SK-N-SH (cell line): ENCODE measurements at regions not wholly inside any gene's neighbourhood (a gene's known extent, or its start where the extent isn't known, plus 50 kb on each side); places are given as distances from the start of the nearest gene placed in this dataset.

Source experiments
- CTCF ChIA-PET: fragments of 300-600, 350-600 bp; formaldehyde crosslinking; extraction: SDS; loops from one replicate; lab custom pipeline; 2021; lab: Yijun Ruan, JAX
- POLR2A ChIA-PET: fragments of 350-600 bp; sonication (Branson Sonifier 250); formaldehyde crosslinking; extraction: SDS; loops from one replicate; lab custom pipeline; 2020; ENCODE audit warnings: antibody characterized with exemption, inconsistent platforms; lab: Yijun Ruan, JAX
- DNase-seq: peaks from one replicate; pipeline ENCODE4 v3.0.0; 2012
- H2AFZ ChIP-seq: fragments of 200-600 bp; sonication (generic); 2 replicates; pipeline ENCODE4 v1.8.1; 2016; ENCODE audit warnings: antibody characterized with exemption, mild to moderate bottlenecking, low read depth
- H3F3A ChIP-seq: fragments of 200-600 bp; sonication (generic); replicated peaks from 2 replicates; pipeline ENCODE3; 2016; ENCODE audit warnings: antibody characterized with exemption, mild to moderate bottlenecking; ENCODE audit not compliant: insufficient read depth
- H3K27ac ChIP-seq, 2 experiments: fragments of 200-500 bp in 1 of 2; fragments of 200-600 bp in 1 of 2; sonication (Bioruptor generic) in 1 of 2; sonication (generic), shearing (Covaris generic) in 1 of 2; 2 replicates each; pipeline versions ENCODE4 v1.5.1 to v1.6.1; 2014 to 2016; ENCODE audit warnings: low read depth in 2 of 2, inconsistent platforms in 1 of 2, low read length in 1 of 2, mild to moderate bottlenecking in 1 of 2, mixed read lengths in 1 of 2
- H3K27me3 ChIP-seq: fragments of 200-600 bp; sonication (generic), shearing (Covaris generic); 2 replicates; pipeline ENCODE4 v1.6.1; 2016; ENCODE audit warnings: mixed run types; ENCODE audit not compliant: insufficient read depth
- H3K36me3 ChIP-seq, 2 experiments: fragments of 200-500 bp in 1 of 2; fragments of 200-600 bp in 1 of 2; sonication (Bioruptor generic) in 1 of 2; sonication (generic) in 1 of 2; replicated peaks in 1 of 2; 2 replicates each; pipeline versions ENCODE3 to v1.5.1; 2014 to 2016; ENCODE audit warnings: low read length in 1 of 2, mild to moderate bottlenecking in 1 of 2; ENCODE audit not compliant: insufficient read depth in 2 of 2, control insufficient read depth in 1 of 2
- H3K4me1 ChIP-seq, 2 experiments: fragments of 200-500 bp in 1 of 2; fragments of 200-600 bp in 1 of 2; sonication (Bioruptor generic) in 1 of 2; sonication (generic), shearing (Covaris generic) in 1 of 2; 2 replicates each; pipeline versions ENCODE4 v1.5.1 to v1.6.1; 2014 to 2016; ENCODE audit warnings: low read depth in 1 of 2, low read length in 1 of 2, mixed run types in 1 of 2; ENCODE audit not compliant: insufficient read depth in 2 of 2, control insufficient read depth in 1 of 2
- H3K4me2 ChIP-seq: fragments of 200-600 bp; sonication (generic), shearing (Covaris generic); 2 replicates; pipeline ENCODE4 v1.6.1; 2017; ENCODE audit warnings: mixed run types
- H3K4me3 ChIP-seq, 2 experiments: fragments of 200-500 bp in 1 of 2; fragments of 200-600 bp in 1 of 2; sonication (Bioruptor generic) in 1 of 2; sonication (generic), shearing (Covaris generic) in 1 of 2; 2 replicates each; pipeline versions ENCODE4 v1.5.1 to v1.8.1; 2014 to 2016; ENCODE audit warnings: low read depth in 2 of 2, inconsistent platforms in 1 of 2, low read length in 1 of 2, mild to moderate bottlenecking in 1 of 2, mixed read lengths in 1 of 2, moderate library complexity in 1 of 2
- H3K79me2 ChIP-seq: fragments of 200-600 bp; sonication (generic); 2 replicates; pipeline ENCODE4 v1.8.1; 2017; ENCODE audit warnings: mild to moderate bottlenecking; ENCODE audit not compliant: insufficient read depth
- H3K9ac ChIP-seq: fragments of 200-600 bp; sonication (generic); 2 replicates; pipeline ENCODE4 v1.6.1; 2017; ENCODE audit warnings: mixed run types
- H3K9me2 ChIP-seq: fragments of 200-600 bp; sonication (generic); 2 replicates; pipeline ENCODE4 v1.6.1; 2017; ENCODE audit warnings: mixed run types
- H3K9me3 ChIP-seq: fragments of 200-600 bp; sonication (generic); 2 replicates; pipeline ENCODE4 v1.6.1; 2017; ENCODE audit warnings: mixed run types, mild to moderate bottlenecking, moderate library complexity
- H4K20me1 ChIP-seq: fragments of 200-600 bp; sonication (generic); 2 replicates; pipeline ENCODE4 v1.6.1; 2017; ENCODE audit warnings: mild to moderate bottlenecking, mixed run types; ENCODE audit not compliant: insufficient read depth
- CHD2 ChIP-seq: fragments of 150-350 bp; IDR thresholded peaks from 2 replicates; pipeline ENCODE4 v1.6.1; 2018; ENCODE audit warnings: low read length; ENCODE audit not compliant: partially characterized antibody
- EP300 ChIP-seq, 2 experiments: IDR thresholded peaks; 2 replicates each; pipeline versions ENCODE4 v1.4.0 to v1.6.1; 2012; ENCODE audit warnings: borderline replicate concordance in 1 of 2, low read depth in 1 of 2, low read length in 1 of 2
- EZH2phosphoT487 ChIP-seq: fragments of 200-600 bp; sonication (generic); IDR thresholded peaks from 2 replicates; pipeline ENCODE4 v1.6.1; 2017; ENCODE audit warnings: low read depth, mixed run types, mild to moderate bottlenecking, antibody characterized with exemption, moderate library complexity, borderline replicate concordance
- FOXJ3 ChIP-seq: sonication (generic); formaldehyde crosslinking; IDR thresholded peaks from 2 replicates; pipeline ENCODE4 v1.5.1; 2020; ENCODE audit warnings: mild to moderate bottlenecking, missing genetic modification reagents
- FOXM1 ChIP-seq: IDR thresholded peaks from 2 replicates; pipeline ENCODE4 v1.4.0; 2012; ENCODE audit warnings: low read depth, mild to moderate bottlenecking
- JUND ChIP-seq: IDR thresholded peaks from 2 replicates; pipeline ENCODE4 v1.4.0; 2012
- MEF2A ChIP-seq: IDR thresholded peaks from 2 replicates; pipeline ENCODE4 v1.4.0; 2012; ENCODE audit warnings: low read depth, borderline replicate concordance
- MXI1 ChIP-seq: IDR thresholded peaks from 2 replicates; pipeline ENCODE4 v1.6.1; 2012; ENCODE audit warnings: mild to moderate bottlenecking, low read depth, low read length, improper control_type of control experiment
- NFIC ChIP-seq: IDR thresholded peaks from 2 replicates; pipeline ENCODE4 v1.4.0; 2012; ENCODE audit warnings: borderline replicate concordance
- POLR2AphosphoS5 ChIP-seq: IDR thresholded peaks from 2 replicates; pipeline ENCODE4 v1.6.1; 2012; ENCODE audit warnings: low read depth, low read length
- RCOR1 ChIP-seq: fragments of 150-350 bp; IDR thresholded peaks from 2 replicates; pipeline ENCODE4 v1.6.1; 2017; ENCODE audit warnings: antibody characterized with exemption, low read length
- RFX5 ChIP-seq: IDR thresholded peaks from 2 replicates; pipeline ENCODE4 v1.6.1; 2012; ENCODE audit warnings: mild to moderate bottlenecking, improper control_type of control experiment, low read length
- TCF12 ChIP-seq: IDR thresholded peaks from 2 replicates; pipeline ENCODE4 v1.4.0; 2012
- TEAD4 ChIP-seq: IDR thresholded peaks from 2 replicates; pipeline ENCODE4 v1.4.0; 2012; ENCODE audit warnings: mild to moderate bottlenecking, borderline replicate concordance; ENCODE audit not compliant: insufficient read depth
- WGBS: methylation state at CpG from one replicate; pipeline ENCODE4 v1.1.6; 2017; ENCODE audit warnings: low lambda C conversion rate; 5-methylcytosine and 5-hydroxymethylcytosine counted together
- TF ChIP-seq, protein P1 (sequence below): IDR thresholded peaks from 2 replicates; pipeline ENCODE4 v1.4.0; 2012; ENCODE audit warnings: low read depth
- TF ChIP-seq, protein P2 (sequence below): fragments of 200-600 bp; sonication (generic); IDR thresholded peaks from 2 replicates; pipeline ENCODE4 v1.6.1; 2017; ENCODE audit warnings: antibody characterized with exemption, mild to moderate bottlenecking, moderate library complexity
- TF ChIP-seq, protein P3 (sequence below): IDR thresholded peaks from 2 replicates; pipeline ENCODE4 v1.4.0; 2012; ENCODE audit warnings: low read depth, borderline replicate concordance

DNA sequence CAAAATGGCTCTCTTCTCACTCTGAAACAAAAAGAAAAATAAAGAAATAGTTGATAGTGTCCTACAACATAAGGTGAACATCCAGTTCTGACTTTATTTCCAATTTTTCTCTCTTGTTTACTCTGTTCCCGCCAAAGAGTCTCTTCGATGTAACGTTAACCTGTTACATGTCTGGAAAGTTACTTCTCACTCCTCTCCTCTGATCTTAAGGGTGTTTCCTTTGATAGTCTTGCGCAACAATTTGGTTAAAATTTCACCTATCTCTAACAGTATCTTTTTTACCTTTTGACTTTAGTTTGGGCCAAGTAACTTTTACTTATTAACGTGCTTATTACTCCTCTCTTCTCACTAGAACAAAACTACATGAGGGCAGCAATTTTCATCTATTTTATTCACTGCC, 1450.2 kb downstream of the BRINP3 start:
- DNase-seq = no peak
- Histone ChIP-seq H2AFZ (no peak overlapping the region), H3K9ac (no peak overlapping the region), H3K4me3 (no peak overlapping the region), H4K20me1 (no peaks in the 10 kb centered on the region), H3K36me3 (no peaks in the 10 kb centered on the region), H3K27ac (no peak overlapping the region), H3K4me2 (no peak overlapping the region), H3K79me2 (no peaks in the 10 kb centered on the region), H3K9me3 (no peaks in the 10 kb centered on the region), H3F3A (no peaks in the 10 kb centered on the region), H3K9me2 (no peaks in the 10 kb centered on the region), H3K27me3 (no peaks in the 10 kb centered on the region), H3K4me1 (no peaks in the 10 kb centered on the region)
- TF ChIP-seq CHD2 (no peak), TCF12 (no peak), RFX5 (no peak), EP300 (IDR thresholded peaks at IDR 0.05; ENCODE audit: borderline replicate concordance in 1 of 2, low read depth in 1 of 2, low read length in 1 of 2) (no peak), MXI1 (no peak), NFIC (no peak), FOXM1 (no peak), POLR2AphosphoS5 (no peak), MEF2A (no peak), FOXJ3 (CRISPR knock-in tag) (no peak)
- TF ChIP-seq, protein P1, sequence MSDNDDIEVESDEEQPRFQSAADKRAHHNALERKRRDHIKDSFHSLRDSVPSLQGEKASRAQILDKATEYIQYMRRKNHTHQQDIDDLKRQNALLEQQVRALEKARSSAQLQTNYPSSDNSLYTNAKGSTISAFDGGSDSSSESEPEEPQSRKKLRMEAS = no peak
- TF ChIP-seq, protein P2, sequence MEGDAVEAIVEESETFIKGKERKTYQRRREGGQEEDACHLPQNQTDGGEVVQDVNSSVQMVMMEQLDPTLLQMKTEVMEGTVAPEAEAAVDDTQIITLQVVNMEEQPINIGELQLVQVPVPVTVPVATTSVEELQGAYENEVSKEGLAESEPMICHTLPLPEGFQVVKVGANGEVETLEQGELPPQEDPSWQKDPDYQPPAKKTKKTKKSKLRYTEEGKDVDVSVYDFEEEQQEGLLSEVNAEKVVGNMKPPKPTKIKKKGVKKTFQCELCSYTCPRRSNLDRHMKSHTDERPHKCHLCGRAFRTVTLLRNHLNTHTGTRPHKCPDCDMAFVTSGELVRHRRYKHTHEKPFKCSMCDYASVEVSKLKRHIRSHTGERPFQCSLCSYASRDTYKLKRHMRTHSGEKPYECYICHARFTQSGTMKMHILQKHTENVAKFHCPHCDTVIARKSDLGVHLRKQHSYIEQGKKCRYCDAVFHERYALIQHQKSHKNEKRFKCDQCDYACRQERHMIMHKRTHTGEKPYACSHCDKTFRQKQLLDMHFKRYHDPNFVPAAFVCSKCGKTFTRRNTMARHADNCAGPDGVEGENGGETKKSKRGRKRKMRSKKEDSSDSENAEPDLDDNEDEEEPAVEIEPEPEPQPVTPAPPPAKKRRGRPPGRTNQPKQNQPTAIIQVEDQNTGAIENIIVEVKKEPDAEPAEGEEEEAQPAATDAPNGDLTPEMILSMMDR = no peak
- CTCF ChIA-PET = no interaction called here
- POLR2A ChIA-PET = no interaction called here
- WGBS = 75% methylated on average over 5 of the region's 5 CpGs

DNA sequence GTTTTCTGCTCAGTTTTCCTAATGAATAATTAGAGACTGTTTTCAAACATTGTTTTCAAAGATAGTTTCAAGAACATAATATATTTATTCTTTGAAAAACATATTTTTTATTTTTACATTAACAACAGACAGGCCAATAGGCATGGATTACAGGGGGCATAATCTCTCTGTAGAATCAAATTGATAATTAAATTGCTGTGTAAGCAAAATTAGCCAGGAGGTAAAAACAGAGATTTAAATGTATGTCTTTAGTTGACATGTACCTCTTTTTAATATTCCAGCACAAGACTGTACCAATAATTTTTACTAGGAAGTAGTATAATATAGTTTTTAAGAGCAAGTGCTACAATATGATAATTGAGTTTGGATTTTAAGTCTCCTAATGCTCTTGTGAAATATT, 1444.5 kb downstream of the BRINP3 start:
- Histone ChIP-seq H4K20me1 (no peaks in the 10 kb centered on the region), H3K9me2 (no peaks in the 10 kb centered on the region), H3K79me2 (no peaks in the 10 kb centered on the region), H3K9ac (no peak overlapping the region), H3F3A (no peaks in the 10 kb centered on the region), H2AFZ (no peak overlapping the region), H3K4me2 (no peak overlapping the region), H3K9me3 (no peaks in the 10 kb centered on the region), H3K4me1 (no peaks in the 10 kb centered on the region; a peak in 1 of 4 replicates), H3K27ac (no peak overlapping the region), H3K27me3 (no peaks in the 10 kb centered on the region), H3K36me3 (no peaks in the 10 kb centered on the region), H3K4me3 (no peak overlapping the region)
- POLR2A ChIA-PET = no interaction called here
- DNase-seq = no peak
- CTCF ChIA-PET = no interaction called here
- TF ChIP-seq, protein P3, sequence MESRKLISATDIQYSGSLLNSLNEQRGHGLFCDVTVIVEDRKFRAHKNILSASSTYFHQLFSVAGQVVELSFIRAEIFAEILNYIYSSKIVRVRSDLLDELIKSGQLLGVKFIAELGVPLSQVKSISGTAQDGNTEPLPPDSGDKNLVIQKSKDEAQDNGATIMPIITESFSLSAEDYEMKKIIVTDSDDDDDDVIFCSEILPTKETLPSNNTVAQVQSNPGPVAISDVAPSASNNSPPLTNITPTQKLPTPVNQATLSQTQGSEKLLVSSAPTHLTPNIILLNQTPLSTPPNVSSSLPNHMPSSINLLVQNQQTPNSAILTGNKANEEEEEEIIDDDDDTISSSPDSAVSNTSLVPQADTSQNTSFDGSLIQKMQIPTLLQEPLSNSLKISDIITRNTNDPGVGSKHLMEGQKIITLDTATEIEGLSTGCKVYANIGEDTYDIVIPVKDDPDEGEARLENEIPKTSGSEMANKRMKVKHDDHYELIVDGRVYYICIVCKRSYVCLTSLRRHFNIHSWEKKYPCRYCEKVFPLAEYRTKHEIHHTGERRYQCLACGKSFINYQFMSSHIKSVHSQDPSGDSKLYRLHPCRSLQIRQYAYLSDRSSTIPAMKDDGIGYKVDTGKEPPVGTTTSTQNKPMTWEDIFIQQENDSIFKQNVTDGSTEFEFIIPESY = no peak
- no peak for TF ChIP-seq EZH2phosphoT487
- no peak for TF ChIP-seq RCOR1
- no peak for TF ChIP-seq POLR2AphosphoS5
- TF ChIP-seq MXI1 = no peak
- no peak for TF ChIP-seq JUND
- no peak for TF ChIP-seq TEAD4
- no peak for TF ChIP-seq EP300 (IDR thresholded peaks at IDR 0.05; ENCODE audit: borderline replicate concordance in 1 of 2, low read depth in 1 of 2, low read length in 1 of 2)
